SK-N-MC (cell line): ENCODE measurements at regions not wholly inside any gene's neighbourhood (a gene's known extent, or its start where the extent isn't known, plus 50 kb on each side); places are given as distances from the start of the nearest gene placed in this dataset.

Source experiments
- DNase-seq: peaks from one replicate; pipeline ENCODE4 v3.0.0-alpha.2; 2011; ENCODE audit warnings: low read depth, low spot score
- H3K27ac ChIP-seq: fragments of 200-600 bp; sonication (generic); 2 replicates; pipeline ENCODE4 v1.5.1; 2016; ENCODE audit warnings: mixed run types
- H3K36me3 ChIP-seq: fragments of 200-600 bp; sonication (generic); 2 replicates; pipeline ENCODE4 v1.6.1; 2017; ENCODE audit warnings: antibody characterized with exemption, low read length, mixed read lengths; ENCODE audit not compliant: insufficient read depth
- H3K4me3 ChIP-seq: fragments of 200-600 bp; sonication (generic); 2 replicates; pipeline ENCODE4 v1.5.1; 2016
- H3K9ac ChIP-seq: fragments of 200-600 bp; sonication (generic); 2 replicates; pipeline ENCODE4 v1.8.0; 2017; ENCODE audit warnings: mixed run types, mixed read lengths; ENCODE audit not compliant: insufficient read length
- H3K9me3 ChIP-seq: fragments of 200-600 bp; sonication (generic); 2 replicates; pipeline ENCODE4 v1.6.1; 2017; ENCODE audit warnings: low read depth, mild to moderate bottlenecking, antibody characterized with exemption, low read length, moderate library complexity, mixed read lengths
- EZH2 ChIP-seq: fragments of 200-600 bp; sonication (generic); IDR thresholded peaks from one replicate; pipeline ENCODE4 v1.6.1; 2017; ENCODE audit warnings: antibody characterized with exemption
- FOXP2 ChIP-seq: optimal IDR thresholded peaks from 2 replicates; pipeline ENCODE3; 2011; ENCODE audit warnings: mild to moderate bottlenecking, moderate library complexity; ENCODE audit not compliant: insufficient read depth; ENCODE audit errors: extremely low read length, control extremely low read depth
- POLR2AphosphoS5 ChIP-seq: IDR thresholded peaks from 2 replicates; pipeline ENCODE4 v1.6.1; 2012; ENCODE audit warnings: mild to moderate bottlenecking, low read depth, low read length, borderline replicate concordance

DNA sequence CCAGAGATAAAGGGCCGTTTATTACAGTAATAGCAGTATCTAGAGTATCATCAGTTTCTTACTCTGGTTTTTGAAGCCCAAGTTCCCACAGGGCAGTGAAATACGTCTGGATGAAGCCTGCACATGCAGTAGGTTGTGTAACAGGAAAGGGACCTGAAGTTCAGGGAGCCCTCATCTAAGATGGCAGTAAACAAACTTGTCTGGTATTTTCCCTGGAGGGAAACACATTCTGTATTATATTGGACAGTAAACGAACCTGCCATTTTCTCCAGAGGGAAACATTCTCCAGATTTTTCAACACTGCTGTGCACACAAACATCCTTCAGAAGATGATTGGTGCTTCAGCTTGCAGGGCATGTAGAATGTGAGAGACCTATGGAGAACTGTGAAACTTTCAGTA lies 189.9 kb downstream of the TFEC start:
- Histone ChIP-seq H3K9me3 (no peaks in the 10 kb centered on the region), H3K9ac (no peak overlapping the region), H3K36me3 (no peaks in the 10 kb centered on the region), H3K4me3 (no peak overlapping the region), H3K27ac (0 out of 2 replicates have a peak overlapping the region, but pooled peaks have one; percentile 16)
- TF ChIP-seq FOXP2 = no peak
- no peak for TF ChIP-seq POLR2AphosphoS5
- TF ChIP-seq EZH2 = no peak
- DNase-seq = no peak

GRCh38 chr7:115838829-115839228 lies 191.7 kb downstream of the TFEC start:
- H3K9me3 ChIP-seq = no peaks in the 10 kb centered on the region
- DNase-seq = peak; percentile 61
- peak overlapping the region; percentile 68; the same call in 1 of the 2 replicates for H3K27ac ChIP-seq
- no peak overlapping the region for H3K4me3 ChIP-seq
- no peaks in the 10 kb centered on the region for H3K36me3 ChIP-seq
- peak overlapping the region; percentile 42 for H3K9ac ChIP-seq
- TF ChIP-seq POLR2AphosphoS5 (no peak), EZH2 (no peak), FOXP2 (no peak)

- H3K9me3 ChIP-seq = no peaks in the 10 kb centered on the region; the same call in 1 of the 2 replicates
- no peak for DNase-seq
- no peak for TF ChIP-seq POLR2AphosphoS5
- TF ChIP-seq EZH2 = no peak
- no peak for TF ChIP-seq FOXP2
- H3K27ac ChIP-seq = no peak overlapping the region
- H3K36me3 ChIP-seq = no peaks in the 10 kb centered on the region
- no peak overlapping the region for H3K4me3 ChIP-seq
- H3K9ac ChIP-seq = no peak overlapping the region
These were observed 199.2 kb downstream of the TFEC start for GRCh38 chr7:115831371-115831770.

DNA sequence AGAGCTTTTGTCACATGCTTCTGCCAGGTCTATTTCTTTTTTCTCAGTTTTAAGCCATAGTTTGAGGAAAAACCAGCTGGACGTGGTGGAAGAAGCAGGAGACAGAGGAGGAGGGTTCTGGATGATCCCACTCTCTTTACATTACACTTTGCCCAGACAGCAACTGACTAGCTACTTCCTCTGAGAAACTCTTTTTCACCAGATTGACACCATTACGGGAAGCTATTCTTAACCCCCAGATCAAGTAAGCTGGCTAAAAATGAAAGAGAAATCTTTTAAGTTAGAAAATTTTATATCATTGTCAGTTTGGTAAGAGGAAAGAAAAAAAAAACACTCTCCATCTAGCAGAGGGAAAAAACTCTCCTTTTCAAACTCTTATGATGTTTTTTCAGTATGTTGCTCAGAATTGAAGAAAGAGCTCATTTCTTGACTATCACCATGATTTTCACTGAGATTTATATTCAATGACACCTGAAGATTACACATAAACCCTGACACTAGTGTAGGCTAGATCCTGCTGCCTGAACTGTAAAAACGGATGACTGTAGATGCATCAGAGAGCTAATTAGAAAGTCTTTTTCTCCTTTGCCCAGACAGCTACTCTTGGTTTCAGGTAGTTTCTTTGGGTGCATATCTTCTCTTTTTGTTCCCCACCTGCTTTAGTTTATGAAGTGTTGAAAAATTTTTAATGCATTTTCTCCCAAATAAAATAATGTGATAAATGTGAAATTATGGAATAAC lies 203.1 kb downstream of the TFEC start:
- no peaks in the 10 kb centered on the region for H3K36me3 ChIP-seq
- DNase-seq = no peak
- 0 out of 2 replicates have a peak overlapping the region, but pooled peaks have one; percentile 11 for H3K27ac ChIP-seq
- TF ChIP-seq EZH2 = no peak
- no peak for TF ChIP-seq FOXP2
- no peak for TF ChIP-seq POLR2AphosphoS5
- H3K9me3 ChIP-seq = no peaks in the 10 kb centered on the region; the same call in 1 of the 2 replicates
- H3K4me3 ChIP-seq = no peak overlapping the region
- no peak overlapping the region for H3K9ac ChIP-seq

DNA sequence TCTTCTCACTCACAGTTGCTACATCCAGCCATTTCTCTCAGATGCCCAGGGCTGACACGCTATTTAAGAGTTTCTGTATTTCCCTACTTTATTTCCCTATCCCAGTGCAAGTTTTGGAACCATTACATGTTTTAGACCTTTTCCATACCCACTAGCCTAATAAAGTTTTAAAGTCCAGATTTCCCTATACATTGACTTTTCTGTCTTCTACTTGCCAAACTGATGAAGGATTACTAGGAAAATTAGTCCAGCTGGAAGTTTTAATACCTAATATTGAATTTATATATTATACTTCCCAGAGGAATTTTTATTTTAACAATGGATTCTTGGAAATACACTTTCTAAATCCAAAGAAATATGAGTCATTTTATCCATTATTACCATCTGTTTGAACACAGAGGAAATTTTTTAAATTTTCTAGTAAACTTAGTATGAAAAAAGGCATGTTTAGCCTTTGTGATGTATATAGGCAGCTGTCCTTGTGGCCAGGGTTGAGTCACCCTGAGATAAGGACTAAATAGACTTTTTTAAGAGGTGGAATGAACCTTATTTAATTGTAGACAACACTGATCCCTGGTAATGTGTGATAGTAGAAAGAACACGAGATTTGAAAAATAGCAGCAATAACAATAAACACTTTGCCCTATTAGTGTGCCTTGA lies 205.0 kb downstream of the TFEC start:
- Histone ChIP-seq H3K36me3 (no peaks in the 10 kb centered on the region), H3K4me3 (no peak overlapping the region), H3K27ac (no peak overlapping the region), H3K9ac (no peak overlapping the region), H3K9me3 (no peaks in the 10 kb centered on the region; the same call in 1 of the 2 replicates)
- no peak for TF ChIP-seq POLR2AphosphoS5
- no peak for TF ChIP-seq EZH2
- no peak for TF ChIP-seq FOXP2
- no peak for DNase-seq

- H3K9ac ChIP-seq = no peak overlapping the region
- no peak overlapping the region for H3K4me3 ChIP-seq
- no peak overlapping the region for H3K27ac ChIP-seq
- no peaks in the 10 kb centered on the region for H3K36me3 ChIP-seq
- DNase-seq = no peak
- TF ChIP-seq EZH2 (no peak), FOXP2 (no peak), POLR2AphosphoS5 (no peak)
- no peaks in the 10 kb centered on the region; the same call in 1 of the 2 replicates for H3K9me3 ChIP-seq
These were observed 207.8 kb downstream of the TFEC start for GRCh38 chr7:115822801-115823200.

- Histone ChIP-seq H3K4me3 (no peak overlapping the region), H3K9ac (no peak overlapping the region), H3K27ac (no peak overlapping the region), H3K9me3 (no peaks in the 10 kb centered on the region; the same call in 1 of the 2 replicates), H3K36me3 (no peaks in the 10 kb centered on the region)
- no peak for TF ChIP-seq FOXP2
- TF ChIP-seq EZH2 = no peak
- TF ChIP-seq POLR2AphosphoS5 = no peak
- DNase-seq = no peak
These were observed 208.2 kb downstream of the TFEC start for GRCh38 chr7:115822380-115822779.

GRCh38 chr7:115816318-115816974 lies 214.1 kb downstream of the TFEC start:
- no peak overlapping the region for H3K9ac ChIP-seq
- no peak for DNase-seq
- no peak for TF ChIP-seq POLR2AphosphoS5
- no peak for TF ChIP-seq FOXP2
- no peak for TF ChIP-seq EZH2
- H3K9me3 ChIP-seq = no peaks in the 10 kb centered on the region
- H3K36me3 ChIP-seq = no peaks in the 10 kb centered on the region
- H3K27ac ChIP-seq = no peak overlapping the region
- no peak overlapping the region for H3K4me3 ChIP-seq
